IMR-90 (cell line): ENCODE measurements at regions not wholly inside any gene's neighbourhood (a gene's known extent, or its start where the extent isn't known, plus 50 kb on each side); places are given as distances from the start of the nearest gene placed in this dataset.

Source experiments
- ATAC-seq: fragments of 200-7000 bp; cut with Tn5 transposase; 2 replicates; pipeline ENCODE4 v1.9.1; 2020; ENCODE audit warnings: low read depth, mild to moderate bottlenecking, moderate library complexity
- BruUV-seq: library from RNA; stranded (reverse); fragments of 400-500 nt; replicated peaks from 2 replicates; lab custom pipeline; 2021; lab: Mats Ljungman, UMichigan
- CTCF ChIA-PET: fragments of 300-600 bp; formaldehyde crosslinking; extraction: SDS; loops from one replicate; lab custom pipeline; 2021; ENCODE audit warnings: antibody characterized with exemption; lab: Yijun Ruan, JAX
- POLR2A ChIA-PET: fragments of 300-600 bp; sonication (Branson Sonifier 250); formaldehyde crosslinking; loops from one replicate; lab custom pipeline; 2022; ENCODE audit warnings: antibody characterized with exemption; ENCODE audit not compliant: unreplicated experiment; lab: Charles Lee
- DNase-seq: peaks from one replicate; pipeline ENCODE4 v3.0.0; 2013
- H2AFZ ChIP-seq: replicated peaks from 2 replicates; pipeline ENCODE3; 2013; ENCODE audit warnings: low read length, mild to moderate bottlenecking; ENCODE audit not compliant: poor library complexity
- H2AK5ac ChIP-seq: 2 replicates; pipeline ENCODE4 v1.6.1; 2013; ENCODE audit warnings: low read depth, low read length, inconsistent platforms
- H2AK9ac ChIP-seq: replicated peaks from 2 replicates; pipeline ENCODE3; 2013; ENCODE audit warnings: mild to moderate bottlenecking, low read depth, low read length, moderate library complexity; ENCODE audit not compliant: poor library complexity
- H2BK120ac ChIP-seq: 2 replicates; pipeline ENCODE4 v1.6.1; 2013; ENCODE audit warnings: low read depth, low read length, inconsistent platforms
- H2BK15ac ChIP-seq: 3 replicates; pipeline ENCODE4 v1.6.1; 2013; ENCODE audit warnings: low read depth, low read length, inconsistent platforms
- H2BK20ac ChIP-seq: 2 replicates; pipeline ENCODE4 v1.6.1; 2013; ENCODE audit warnings: low read depth, mild to moderate bottlenecking, inconsistent platforms, low read length, moderate library complexity
- H2BK5ac ChIP-seq: 2 replicates; pipeline ENCODE4 v1.6.1; 2013; ENCODE audit warnings: mild to moderate bottlenecking, low read depth, low read length, inconsistent platforms; ENCODE audit not compliant: poor library complexity, severe bottlenecking
- H3K14ac ChIP-seq: replicated peaks from 2 replicates; pipeline ENCODE4 v1.6.1; 2013; ENCODE audit warnings: low read depth, low read length, inconsistent platforms
- H3K18ac ChIP-seq: 2 replicates; pipeline ENCODE4 v1.6.1; 2013; ENCODE audit warnings: low read depth, low read length, control low read depth
- H3K23ac ChIP-seq: 2 replicates; pipeline ENCODE4 v1.6.1; 2013; ENCODE audit warnings: low read depth, low read length, inconsistent platforms
- H3K27ac ChIP-seq: 2 replicates; pipeline ENCODE4 v1.5.1; 2013; ENCODE audit warnings: mild to moderate bottlenecking, control low read depth, low read length; ENCODE audit not compliant: insufficient read depth
- H3K27me3 ChIP-seq: 2 replicates; pipeline ENCODE4 v1.6.1; 2013; ENCODE audit warnings: low read length; ENCODE audit not compliant: control insufficient read depth, insufficient read depth
- H3K36me3 ChIP-seq: 2 replicates; pipeline ENCODE4 v1.6.1; 2013; ENCODE audit warnings: low read length, mixed read lengths; ENCODE audit not compliant: control insufficient read depth, insufficient read depth
- H3K4ac ChIP-seq: 2 replicates; pipeline ENCODE4 v1.6.1; 2013; ENCODE audit warnings: low read depth, low read length, inconsistent platforms
- H3K4me1 ChIP-seq: 2 replicates; pipeline ENCODE4 v1.6.1; 2013; ENCODE audit warnings: low read length, mixed read lengths; ENCODE audit not compliant: control insufficient read depth, insufficient read depth
- H3K4me2 ChIP-seq: 2 replicates; pipeline ENCODE4 v1.6.1; 2013; ENCODE audit warnings: low read depth, mild to moderate bottlenecking, control low read depth, low read length, moderate library complexity
- H3K4me3 ChIP-seq: 2 replicates; pipeline ENCODE4 v1.5.1; 2013; ENCODE audit warnings: low read depth, mild to moderate bottlenecking, control low read depth, low read length, moderate library complexity; ENCODE audit not compliant: insufficient read depth
- H3K56ac ChIP-seq: 2 replicates; pipeline ENCODE4 v1.6.1; 2013; ENCODE audit warnings: low read length, inconsistent platforms; ENCODE audit not compliant: insufficient read depth; ENCODE audit errors: extremely low read depth
- H3K79me1 ChIP-seq, 2 experiments: 2 replicates each; pipeline ENCODE4 v1.6.1; 2013; ENCODE audit warnings: low read length in 2 of 2, inconsistent platforms in 1 of 2, low read depth in 1 of 2
- H3K9ac ChIP-seq: 2 replicates; pipeline ENCODE4 v1.6.1; 2013; ENCODE audit warnings: low read depth, low read length, control low read depth
- H3K9me1 ChIP-seq: 2 replicates; pipeline ENCODE4 v1.6.1; 2013; ENCODE audit warnings: low read length, inconsistent platforms; ENCODE audit not compliant: insufficient read depth
- H3K9me3 ChIP-seq: 2 replicates; pipeline ENCODE4 v1.6.1; 2013; ENCODE audit warnings: low read length; ENCODE audit not compliant: control insufficient read depth, insufficient read depth
- H4K20me1 ChIP-seq: 2 replicates; pipeline ENCODE4 v1.6.1; 2013; ENCODE audit warnings: low read length, inconsistent platforms; ENCODE audit not compliant: insufficient read depth
- H4K5ac ChIP-seq: 2 replicates; pipeline ENCODE4 v1.6.1; 2013; ENCODE audit warnings: mild to moderate bottlenecking, low read depth, low read length, control low read depth
- H4K8ac ChIP-seq, 2 experiments: 2 replicates each; pipeline ENCODE4 v1.6.1; 2013; ENCODE audit warnings: low read depth in 2 of 2, low read length in 2 of 2, control low read depth in 1 of 2, inconsistent platforms in 1 of 2
- H4K91ac ChIP-seq: 2 replicates; pipeline ENCODE4 v1.6.1; 2013; ENCODE audit warnings: low read depth, low read length, inconsistent platforms; ENCODE audit not compliant: insufficient read depth
- BHLHE40 ChIP-seq: fragments of 150-350 bp; IDR thresholded peaks from 2 replicates; pipeline ENCODE4 v1.6.1; 2016; ENCODE audit warnings: mild to moderate bottlenecking, low read depth, low read length
- CEBPB ChIP-seq: IDR thresholded peaks from 2 replicates; pipeline ENCODE4 v1.6.1; 2012; ENCODE audit warnings: low read depth, low read length, improper control_type of control experiment
- CHD1 ChIP-seq: IDR thresholded peaks from 2 replicates; pipeline ENCODE4 v1.6.1; 2012; ENCODE audit warnings: low read depth, low read length, improper control_type of control experiment
- CTCF ChIP-seq: conservative IDR thresholded peaks from 2 replicates; pipeline ENCODE4 v1.5.1; 2012; ENCODE audit warnings: mild to moderate bottlenecking, low read depth, low read length, improper control_type of control experiment
- MAZ ChIP-seq: IDR thresholded peaks from 2 replicates; pipeline ENCODE4 v1.6.1; 2012; ENCODE audit warnings: low read depth, mild to moderate bottlenecking, low read length, improper control_type of control experiment, moderate library complexity, borderline replicate concordance
- MXI1 ChIP-seq: IDR thresholded peaks from 2 replicates; pipeline ENCODE4 v1.6.1; 2012; ENCODE audit warnings: low read depth, mild to moderate bottlenecking, low read length, moderate library complexity, borderline replicate concordance
- NFE2L2 ChIP-seq: fragments of 150-350 bp; IDR thresholded peaks from 2 replicates; pipeline ENCODE4 v1.6.1; 2016; ENCODE audit warnings: low read depth, mild to moderate bottlenecking, low read length
- POLR2A ChIP-seq: IDR thresholded peaks from 2 replicates; pipeline ENCODE4 v1.6.1; 2012; ENCODE audit warnings: mild to moderate bottlenecking, low read depth, low read length
- RAD21 ChIP-seq: IDR thresholded peaks from 2 replicates; pipeline ENCODE4 v1.6.1; 2012; ENCODE audit warnings: low read length, improper control_type of control experiment
- RCOR1 ChIP-seq: IDR thresholded peaks from 2 replicates; pipeline ENCODE4 v1.6.1; 2012; ENCODE audit warnings: mild to moderate bottlenecking, low read length, improper control_type of control experiment; ENCODE audit not compliant: insufficient replicate concordance
- RFX5 ChIP-seq: IDR thresholded peaks from 2 replicates; pipeline ENCODE4 v1.8.0; 2012; ENCODE audit warnings: low read depth, mild to moderate bottlenecking, low read length, moderate library complexity
- WGBS, 2 experiments: methylation state at CpG; one replicate each; pipeline versions ENCODE4 v1.1.5 to v1.1.7; 2013; ENCODE audit warnings: missing lambda C conversion rate in 2 of 2; ENCODE audit not compliant: insufficient read length in 1 of 2; ENCODE audit errors: extremely low coverage in 2 of 2; 5-methylcytosine and 5-hydroxymethylcytosine counted together
- dilution Hi-C: fragments of 300-500 bp; cut with HindIII; formaldehyde crosslinking; loops from one replicate; pipeline ENCODE4 v1.14.3; 2018; ENCODE audit warnings: low sequenced_read_pairs; ENCODE audit not compliant: unreplicated experiment
- in situ Hi-C: fragments of 300-500 bp; cut with MboI; formaldehyde crosslinking; loops from 3 replicates; pipeline ENCODE4 v1.14.3; 2019; ENCODE audit warnings: low sequenced_read_pairs, inconsistent platforms, mixed read lengths
- intact Hi-C: fragments of 100-400 bp; cut with micrococcal nuclease; formaldehyde crosslinking; loops from 2 replicates; pipeline ENCODE4 v1.10.0; 2022
- TF ChIP-seq, protein P1 (sequence below): fragments of 150-350 bp; IDR thresholded peaks from 2 replicates; pipeline ENCODE4 v1.6.1; 2016; ENCODE audit warnings: low read depth, mild to moderate bottlenecking, low read length, moderate library complexity, borderline replicate concordance

GRCh38 chr12:98090731-98091130 lies 424.7 kb upstream of the TMPO start:
- no peak for TF ChIP-seq RAD21
- no peak for TF ChIP-seq RCOR1
- TF ChIP-seq MXI1: no peak
- no peak for TF ChIP-seq CHD1
- no peak for TF ChIP-seq MAZ
- TF ChIP-seq CEBPB: no peak
- TF ChIP-seq POLR2A: no peak
- no peak for TF ChIP-seq BHLHE40
- TF ChIP-seq CTCF: no peak
- TF ChIP-seq NFE2L2: no peak
- TF ChIP-seq, protein P1, sequence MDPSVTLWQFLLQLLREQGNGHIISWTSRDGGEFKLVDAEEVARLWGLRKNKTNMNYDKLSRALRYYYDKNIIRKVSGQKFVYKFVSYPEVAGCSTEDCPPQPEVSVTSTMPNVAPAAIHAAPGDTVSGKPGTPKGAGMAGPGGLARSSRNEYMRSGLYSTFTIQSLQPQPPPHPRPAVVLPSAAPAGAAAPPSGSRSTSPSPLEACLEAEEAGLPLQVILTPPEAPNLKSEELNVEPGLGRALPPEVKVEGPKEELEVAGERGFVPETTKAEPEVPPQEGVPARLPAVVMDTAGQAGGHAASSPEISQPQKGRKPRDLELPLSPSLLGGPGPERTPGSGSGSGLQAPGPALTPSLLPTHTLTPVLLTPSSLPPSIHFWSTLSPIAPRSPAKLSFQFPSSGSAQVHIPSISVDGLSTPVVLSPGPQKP: no peak
- TF ChIP-seq RFX5: no peak
- Histone ChIP-seq H4K5ac (no peak overlapping the region), H2BK120ac (no peak overlapping the region), H2AK5ac (no peak overlapping the region), H4K91ac (no peak overlapping the region), H3K27ac (no peak overlapping the region), H3K18ac (no peak overlapping the region), H3K4me3 (no peak overlapping the region), H2AK9ac (no peak overlapping the region), H4K8ac (no peak overlapping the region), H2AFZ (no peak overlapping the region), H2BK5ac (no peak overlapping the region), H3K9ac (no peak overlapping the region), H3K79me1 (no peaks in the 10 kb centered on the region), H3K56ac (no peak overlapping the region), H3K4me1 (no peaks in the 10 kb centered on the region), H3K23ac (no peak overlapping the region), H3K9me1 (no peaks in the 10 kb centered on the region), H3K36me3 (no peaks in the 10 kb centered on the region), H2BK15ac (no peak overlapping the region), H3K9me3 (peaks cover 5% of the 10 kb centered on the region), H3K14ac (no peak overlapping the region), H3K4me2 (no peak overlapping the region), H3K27me3 (no peaks in the 10 kb centered on the region), H2BK20ac (no peak overlapping the region), H3K4ac (no peak overlapping the region), H4K20me1 (no peaks in the 10 kb centered on the region)
- POLR2A ChIA-PET: no interaction called here
- BruUV-seq: no TSS peak
- ATAC-seq (no peak), DNase-seq (no peak)
- WGBS, 2 experiments: 25% methylated on average over 1 of the region's 2 CpGs; no CpG with 5 or more reads in 1 of the 2 experiments
- intact Hi-C loops (no loop called here), dilution Hi-C loops (no loop called here), in situ Hi-C loops (no loop called here)
- CTCF ChIA-PET: no interaction called here
